ENCODE measurements at regions not wholly inside any gene's neighbourhood (a gene's known extent, or its start where the extent isn't known, plus 50 kb on each side); places are given as distances from the start of the nearest gene placed in this dataset.
"Not testable (repeated sequence)": the region's sequence is repeated elsewhere in the genome, so short reads cannot be mapped to it uniquely, and the experiment has no call there.

DNA sequence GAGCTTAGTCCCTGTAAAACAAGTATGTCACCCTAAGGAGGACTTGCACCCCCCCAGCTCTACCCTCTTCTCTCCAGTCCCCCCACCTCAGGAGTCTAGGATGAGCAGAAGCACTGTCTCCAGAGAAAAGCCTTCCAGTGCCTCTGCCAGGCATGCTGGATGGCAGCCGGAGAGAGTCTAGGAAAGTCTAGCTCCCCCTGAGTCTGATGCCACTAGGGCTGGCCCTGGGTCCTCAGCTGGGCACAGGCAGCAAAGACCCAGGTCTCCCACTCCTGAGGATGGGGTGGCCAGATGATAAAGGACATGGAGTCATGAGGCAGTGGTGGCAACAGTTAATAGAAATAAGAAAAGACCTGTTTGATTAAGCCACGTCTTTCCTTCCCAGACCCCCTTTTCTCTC is 225.6 kb downstream of the CYP26B1 start:
- TF ChIP-seq POLR2AphosphoS5 (IDR thresholded peaks at IDR 0.05) = no peak
- TF ChIP-seq EP300 (IDR thresholded peaks at IDR 0.05) = no peak
- TF ChIP-seq POLR2A (IDR thresholded peaks at IDR 0.05) = no peak
- TF ChIP-seq, protein P1, sequence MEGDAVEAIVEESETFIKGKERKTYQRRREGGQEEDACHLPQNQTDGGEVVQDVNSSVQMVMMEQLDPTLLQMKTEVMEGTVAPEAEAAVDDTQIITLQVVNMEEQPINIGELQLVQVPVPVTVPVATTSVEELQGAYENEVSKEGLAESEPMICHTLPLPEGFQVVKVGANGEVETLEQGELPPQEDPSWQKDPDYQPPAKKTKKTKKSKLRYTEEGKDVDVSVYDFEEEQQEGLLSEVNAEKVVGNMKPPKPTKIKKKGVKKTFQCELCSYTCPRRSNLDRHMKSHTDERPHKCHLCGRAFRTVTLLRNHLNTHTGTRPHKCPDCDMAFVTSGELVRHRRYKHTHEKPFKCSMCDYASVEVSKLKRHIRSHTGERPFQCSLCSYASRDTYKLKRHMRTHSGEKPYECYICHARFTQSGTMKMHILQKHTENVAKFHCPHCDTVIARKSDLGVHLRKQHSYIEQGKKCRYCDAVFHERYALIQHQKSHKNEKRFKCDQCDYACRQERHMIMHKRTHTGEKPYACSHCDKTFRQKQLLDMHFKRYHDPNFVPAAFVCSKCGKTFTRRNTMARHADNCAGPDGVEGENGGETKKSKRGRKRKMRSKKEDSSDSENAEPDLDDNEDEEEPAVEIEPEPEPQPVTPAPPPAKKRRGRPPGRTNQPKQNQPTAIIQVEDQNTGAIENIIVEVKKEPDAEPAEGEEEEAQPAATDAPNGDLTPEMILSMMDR (IDR thresholded peaks at IDR 0.05) = no peak
- WGBS = 94% methylated on average over 2 of the region's 2 CpGs

DNA sequence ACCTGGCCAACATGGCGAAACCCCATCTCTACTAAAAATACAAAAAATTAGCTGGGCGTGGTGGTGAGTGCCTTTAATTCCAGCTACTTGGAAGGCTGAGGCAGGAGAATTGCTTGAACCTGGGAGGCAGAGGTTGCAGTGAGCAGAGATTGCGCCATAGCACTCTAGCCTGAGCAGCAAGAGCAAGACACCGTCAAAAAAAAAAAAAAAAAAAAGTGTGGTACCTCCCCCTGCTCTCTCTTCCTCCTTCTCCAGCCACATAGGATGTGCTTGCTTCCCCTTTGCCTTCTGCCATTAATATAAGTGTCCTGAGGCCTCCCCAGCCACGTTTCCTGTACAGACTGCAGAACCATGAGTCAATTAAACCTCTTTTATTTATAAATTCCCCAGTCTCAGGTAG is 226.8 kb downstream of the CYP26B1 start:
- H3K36me3 ChIP-seq; H3K27ac ChIP-seq; H3K9me3 ChIP-seq; H3K4me3 ChIP-seq; H3K27me3 ChIP-seq; DNase-seq (ENCODE audit: low spot score in 2 of 2): not testable (repeated sequence)
- H3K4me1 ChIP-seq = peaks cover 18% of the 10 kb centered on the region
- 75% methylated on average over 5 of the region's 5 CpGs for WGBS

More for the DNA sequence above, 225.6 kb downstream of the CYP26B1 start:
- DNase-seq (ENCODE audit: low spot score in 2 of 2) = no peak
- Histone ChIP-seq H3K4me1 (peaks cover 18% of the 10 kb centered on the region), H3K9me3 (no peaks in the 10 kb centered on the region), H3K36me3 (no peaks in the 10 kb centered on the region), H3K27me3 (no peaks in the 10 kb centered on the region), H3K27ac (no peak overlapping the region), H3K4me3 (no peak overlapping the region)

DNA sequence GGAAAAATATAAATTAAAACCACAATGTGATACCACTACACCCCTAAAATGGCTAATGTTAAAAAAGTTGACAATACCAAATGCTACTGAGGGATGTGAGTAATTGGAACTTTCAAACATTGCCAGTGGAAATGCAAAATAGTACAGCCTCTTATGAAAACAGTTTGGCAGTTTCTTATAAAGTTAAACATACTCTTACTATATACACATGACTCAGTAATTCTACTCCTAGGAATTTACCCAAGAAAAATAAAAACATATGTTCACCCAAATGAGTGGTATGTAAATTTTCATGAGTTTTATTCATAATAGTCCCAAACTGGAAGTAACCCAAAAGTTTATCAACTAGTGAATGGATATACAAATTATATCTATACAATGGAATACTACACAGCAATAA is 228.0 kb downstream of the CYP26B1 start:
- no peak overlapping the region for H3K27ac ChIP-seq
- H3K9me3 ChIP-seq = no peaks in the 10 kb centered on the region
- DNase-seq (ENCODE audit: low spot score in 2 of 2) = no peak
- no peaks in the 10 kb centered on the region for H3K36me3 ChIP-seq
- no peak overlapping the region for H3K4me3 ChIP-seq
- no peaks in the 10 kb centered on the region for H3K27me3 ChIP-seq
- TF ChIP-seq EP300 (IDR thresholded peaks at IDR 0.05) = no peak
- TF ChIP-seq, protein P1 (IDR thresholded peaks at IDR 0.05) = no peak
- no peak for TF ChIP-seq POLR2AphosphoS5 (IDR thresholded peaks at IDR 0.05)
- no peak for TF ChIP-seq POLR2A (IDR thresholded peaks at IDR 0.05)
- H3K4me1 ChIP-seq = peaks cover 8% of the 10 kb centered on the region

DNA sequence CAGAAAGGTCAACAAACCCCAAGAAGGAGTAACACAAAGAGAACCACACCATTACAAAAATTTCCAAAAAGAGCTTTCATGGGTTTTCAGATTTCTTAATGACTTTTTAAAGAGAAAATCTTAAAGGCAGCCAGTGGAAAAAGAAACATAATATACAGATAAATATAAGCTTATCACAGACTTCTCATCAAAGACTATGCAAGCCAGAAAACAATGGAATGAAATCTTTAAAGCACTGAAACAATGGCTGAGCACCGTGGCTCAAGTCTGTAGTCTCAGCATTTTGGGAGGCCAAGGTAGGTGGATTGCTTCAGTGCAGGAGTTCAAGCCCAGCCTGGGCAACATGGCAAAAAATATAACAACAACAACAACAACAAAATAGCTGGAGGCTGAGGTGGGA is 237.4 kb downstream of the CYP26B1 start:
- Histone ChIP-seq H3K27me3 (peaks cover 10% of the 10 kb centered on the region), H3K4me3 (no peak overlapping the region), H3K27ac (no peak overlapping the region), H3K4me1 (no peaks in the 10 kb centered on the region), H3K36me3 (no peaks in the 10 kb centered on the region), H3K9me3 (peaks cover 14% of the 10 kb centered on the region)
- TF ChIP-seq POLR2AphosphoS5 (IDR thresholded peaks at IDR 0.05) (no peak), EP300 (IDR thresholded peaks at IDR 0.05) (no peak), POLR2A (IDR thresholded peaks at IDR 0.05) (no peak)
- TF ChIP-seq, protein P1 (IDR thresholded peaks at IDR 0.05) = no peak
- no peak for DNase-seq (ENCODE audit: low spot score in 2 of 2)
- 81% methylated on average over 1 of the region's 1 CpG for WGBS

DNA sequence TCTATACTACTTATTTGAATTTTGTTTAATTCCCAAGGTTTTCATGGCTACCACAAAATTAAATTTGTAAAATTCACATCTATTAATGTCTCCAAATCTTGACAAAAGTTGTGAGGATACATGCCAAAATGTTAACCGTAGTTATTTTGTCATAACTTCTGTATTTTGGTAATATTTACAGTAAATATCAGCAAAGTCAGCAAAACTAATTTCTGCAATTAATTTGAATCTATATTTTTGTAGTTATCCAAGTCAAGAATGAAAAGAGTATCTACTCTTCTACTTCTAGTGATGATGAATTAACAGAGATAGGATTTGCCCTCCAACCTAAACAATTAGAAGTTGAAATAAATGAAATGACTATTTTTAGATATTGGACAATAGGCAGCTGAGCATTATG is 238.9 kb downstream of the CYP26B1 start:
- no peak for DNase-seq (ENCODE audit: low spot score in 2 of 2)
- no peaks in the 10 kb centered on the region for H3K4me1 ChIP-seq
- H3K4me3 ChIP-seq = no peak overlapping the region
- peaks cover 18% of the 10 kb centered on the region for H3K27me3 ChIP-seq
- H3K9me3 ChIP-seq = peaks cover 14% of the 10 kb centered on the region
- H3K27ac ChIP-seq = no peak overlapping the region
- no peak for TF ChIP-seq POLR2A (IDR thresholded peaks at IDR 0.05)
- no peak for TF ChIP-seq EP300 (IDR thresholded peaks at IDR 0.05)
- TF ChIP-seq, protein P1 (IDR thresholded peaks at IDR 0.05) = no peak
- no peak for TF ChIP-seq POLR2AphosphoS5 (IDR thresholded peaks at IDR 0.05)
- H3K36me3 ChIP-seq = no peaks in the 10 kb centered on the region
- WGBS = 94% methylated on average over 1 of the region's 1 CpG

DNA sequence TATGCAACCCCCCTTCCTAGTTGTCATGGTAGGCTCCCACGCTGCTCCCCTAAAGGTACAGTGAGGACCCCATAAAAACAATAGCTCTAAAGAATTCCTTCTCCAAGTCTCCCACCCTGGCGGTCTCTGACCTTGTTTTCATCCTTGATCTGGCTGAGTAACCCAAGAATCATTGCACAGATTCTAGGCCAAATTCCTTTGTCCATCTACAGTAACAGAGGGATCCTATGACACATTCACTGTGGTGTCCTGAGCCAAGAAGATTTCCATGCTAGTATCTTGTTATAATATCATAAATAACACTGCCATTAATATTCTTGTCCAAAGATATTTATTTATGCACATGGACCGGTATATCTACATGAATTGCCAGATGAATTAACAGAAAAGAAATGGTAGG is 240.2 kb downstream of the CYP26B1 start:
- Histone ChIP-seq H3K36me3 (no peaks in the 10 kb centered on the region), H3K27me3 (peaks cover 22% of the 10 kb centered on the region), H3K4me3 (no peak overlapping the region), H3K4me1 (no peaks in the 10 kb centered on the region), H3K27ac (no peak overlapping the region), H3K9me3 (peaks cover 14% of the 10 kb centered on the region)
- DNase-seq (ENCODE audit: low spot score in 2 of 2) = peak in 1 of 2 donors; percentile 11
- TF ChIP-seq EP300 (IDR thresholded peaks at IDR 0.05) (no peak), POLR2A (IDR thresholded peaks at IDR 0.05) (no peak), POLR2AphosphoS5 (IDR thresholded peaks at IDR 0.05) (no peak)
- TF ChIP-seq, protein P1 (IDR thresholded peaks at IDR 0.05) = no peak
- WGBS = 89% methylated on average over 3 of the region's 3 CpGs
